Endothelial cell of umbilical vein (primary cell): ENCODE measurements at regions not wholly inside any gene's neighbourhood (a gene's known extent, or its start where the extent isn't known, plus 50 kb on each side); places are given as distances from the start of the nearest gene placed in this dataset.

Experiments used
- BruUV-seq: library from RNA; stranded (reverse); fragments of 400-500 nt; replicated peaks from 2 replicates; lab custom pipeline; 2021; lab: Mats Ljungman, UMichigan
- CTCF ChIA-PET: fragments of 300-600, 350-600 bp; sonication (Branson Sonifier 250); formaldehyde crosslinking; loops from one replicate; lab custom pipeline; 2021; ENCODE audit warnings: antibody characterized with exemption, inconsistent platforms; lab: Charles Lee
- POLR2A ChIA-PET: fragments of 300-600, 350-600 bp; sonication (Branson Sonifier 250); formaldehyde crosslinking; loops from one replicate; lab custom pipeline; 2021; ENCODE audit warnings: antibody characterized with exemption, inconsistent platforms; lab: Charles Lee
- DNase-seq: peaks from one replicate; pipeline ENCODE4 v3.0.0-alpha.2; 2011; ENCODE audit warnings: low read depth, low spot score
- FAIRE-seq: peaks from 2 replicates; lab custom pipeline; 2011; peaks lifted over from hg19 to GRCh38; lab: Jason Lieb, UNC
- H2AFZ ChIP-seq: 2 replicates; pipeline ENCODE4 v1.6.0; 2012; ENCODE audit warnings: low read depth, low read length, control low read depth, inconsistent platforms
- H3K27ac ChIP-seq: 2 replicates; pipeline ENCODE4 v1.5.1; 2011; ENCODE audit warnings: low read depth, mild to moderate bottlenecking, control low read depth, low read length, moderate library complexity; ENCODE audit not compliant: insufficient read depth
- H3K27me3 ChIP-seq, 2 experiments: 2 replicates each; pipeline versions ENCODE4 v1.6.0 to v1.6.1; 2011; ENCODE audit warnings: low read length in 2 of 2, mixed read lengths in 1 of 2; ENCODE audit not compliant: control insufficient read depth in 2 of 2, insufficient read depth in 2 of 2
- H3K36me3 ChIP-seq, 2 experiments: 2 replicates in 1 of 2; 3 replicates in 1 of 2; pipeline ENCODE4 v1.5.1; 2011; ENCODE audit warnings: low read length in 2 of 2, mild to moderate bottlenecking in 1 of 2, moderate library complexity in 1 of 2; ENCODE audit not compliant: control insufficient read depth in 2 of 2, insufficient read depth in 2 of 2; ENCODE audit errors: extremely low read depth in 1 of 2
- H3K4me1 ChIP-seq: 3 replicates; pipeline ENCODE4 v1.5.1; 2011; ENCODE audit warnings: mild to moderate bottlenecking, low read length; ENCODE audit not compliant: control insufficient read depth, insufficient read depth; ENCODE audit errors: extremely low read depth
- H3K4me2 ChIP-seq: 2 replicates; pipeline ENCODE4 v1.6.1; 2011; ENCODE audit warnings: low read length, control low read depth, mixed read lengths; ENCODE audit not compliant: insufficient read depth
- H3K4me3 ChIP-seq, 3 experiments: fragments of 200-600 bp in 1 of 3; sonication (generic), shearing (Covaris generic) in 1 of 3; replicated peaks in 1 of 3; 2 replicates each; pipeline ENCODE4 v1.5.1; 2011 to 2016; ENCODE audit warnings: control low read depth in 3 of 3, low read length in 3 of 3, mild to moderate bottlenecking in 2 of 3, inconsistent platforms in 1 of 3, low read depth in 1 of 3, moderate library complexity in 1 of 3; ENCODE audit not compliant: insufficient read depth in 1 of 3
- H3K79me2 ChIP-seq: 2 replicates; pipeline ENCODE4 v1.6.0; 2012; ENCODE audit warnings: low read length, inconsistent platforms; ENCODE audit not compliant: control insufficient read depth, insufficient read depth
- H3K9ac ChIP-seq: replicated peaks from 2 replicates; pipeline ENCODE3; 2011; ENCODE audit warnings: low read length, control low read depth; ENCODE audit not compliant: insufficient read depth; ENCODE audit errors: extremely low read depth
- H3K9me1 ChIP-seq: replicated peaks from 3 replicates; pipeline ENCODE4 v1.6.0; 2011; ENCODE audit warnings: mild to moderate bottlenecking, low read length; ENCODE audit not compliant: control insufficient read depth, insufficient read depth; ENCODE audit errors: extremely low read depth
- H3K9me3 ChIP-seq: replicated peaks from 2 replicates; pipeline ENCODE4 v1.5.1; 2012; ENCODE audit warnings: low read length, inconsistent platforms; ENCODE audit not compliant: control insufficient read depth, insufficient read depth
- H4K20me1 ChIP-seq: replicated peaks from 2 replicates; pipeline ENCODE3; 2011; ENCODE audit warnings: mild to moderate bottlenecking, low read length; ENCODE audit not compliant: control insufficient read depth, insufficient read depth; ENCODE audit errors: extremely low read depth
- EZH2 ChIP-seq: IDR thresholded peaks from 2 replicates; pipeline ENCODE4 v1.6.1; 2012; ENCODE audit warnings: borderline replicate concordance, low read depth, mild to moderate bottlenecking, moderate library complexity, low read length, inconsistent platforms; ENCODE audit not compliant: severe bottlenecking
- FOS ChIP-seq: IDR thresholded peaks from 2 replicates; pipeline ENCODE4 v1.6.1; 2011; ENCODE audit warnings: mild to moderate bottlenecking, low read length, moderate library complexity, borderline replicate concordance; ENCODE audit not compliant: insufficient read depth
- GATA2 ChIP-seq: IDR thresholded peaks from 2 replicates; pipeline ENCODE4 v1.7.0; 2011; ENCODE audit warnings: low read depth, mild to moderate bottlenecking, moderate library complexity, mixed read lengths, low read length; ENCODE audit not compliant: insufficient read length, insufficient read depth
- JUN ChIP-seq: IDR thresholded peaks from 2 replicates; pipeline ENCODE4 v1.6.1; 2011; ENCODE audit warnings: borderline replicate concordance, low read depth; ENCODE audit not compliant: insufficient read length, insufficient read depth
- MYC ChIP-seq: IDR thresholded peaks from one replicate; pipeline ENCODE4 v1.6.1; 2011; ENCODE audit warnings: mild to moderate bottlenecking, low read depth, low read length
- POLR2A ChIP-seq: IDR thresholded peaks from 2 replicates; pipeline ENCODE4 v1.6.1; 2012; ENCODE audit warnings: low read depth, mild to moderate bottlenecking, control low read depth, low read length
- POLR2AphosphoS5 ChIP-seq: IDR thresholded peaks from 2 replicates; pipeline ENCODE4 v1.6.1; 2012; ENCODE audit warnings: low read depth, mild to moderate bottlenecking, control low read depth, low read length, moderate library complexity; ENCODE audit not compliant: insufficient read depth
- dilution Hi-C: fragments of 300-500 bp; cut with MboI; formaldehyde crosslinking; loops from one replicate; pipeline ENCODE4 v1.15.0; 2019; ENCODE audit warnings: low sequenced_read_pairs; ENCODE audit not compliant: extremely low pct_ligation_motif_present
- intact Hi-C: fragments of 100-400 bp; cut with micrococcal nuclease; formaldehyde crosslinking; loops from one replicate; pipeline ENCODE4 v1.10.0; 2022
- TF ChIP-seq, protein P1 (sequence below): IDR thresholded peaks from 2 replicates; pipeline ENCODE4 v1.6.1; 2011; ENCODE audit not compliant: insufficient read depth, insufficient read length
- TF ChIP-seq, protein P2 (sequence below), 2 donors: IDR thresholded peaks; 1 replicate in 1 of 2; 2 replicates in 1 of 2; pipeline ENCODE4 v1.5.1; 2011; ENCODE audit warnings: low read length in 2 of 2, mild to moderate bottlenecking in 2 of 2, moderate library complexity in 2 of 2, control low read depth in 1 of 2, inconsistent platforms in 1 of 2, low read depth in 1 of 2; ENCODE audit not compliant: insufficient read depth in 1 of 2; ENCODE audit errors: extremely low read depth in 1 of 2

DNA sequence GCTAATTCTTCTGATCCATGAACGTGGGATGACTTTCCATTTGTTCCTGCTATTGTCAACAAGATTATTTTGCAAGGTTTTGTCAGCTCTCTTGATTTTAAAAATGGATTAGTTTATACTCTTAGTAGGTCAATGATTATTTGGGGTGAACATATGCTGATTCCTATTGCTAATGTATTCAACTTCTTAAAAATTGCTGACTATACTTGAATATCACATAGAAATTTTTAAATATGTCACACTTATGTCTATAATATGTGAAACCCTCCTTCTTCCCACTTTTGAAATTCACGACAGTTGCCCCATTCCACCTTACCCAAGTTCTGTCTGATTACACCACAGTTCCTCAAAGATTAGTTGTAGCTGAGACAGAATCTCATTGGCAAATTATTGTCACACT is 465.7 kb upstream of the TENM3 start:
- H3K27ac ChIP-seq = no peak overlapping the region
- no peak for FAIRE-seq
- no peaks in the 10 kb centered on the region for H3K27me3 ChIP-seq
- BruUV-seq = no TSS peak
- H3K4me3 ChIP-seq = no peak overlapping the region
- dilution Hi-C loops = no loop called here
- no peak overlapping the region for H2AFZ ChIP-seq
- TF ChIP-seq POLR2A (no peak), JUN (no peak), POLR2AphosphoS5 (no peak), GATA2 (no peak), MYC (no peak), FOS (no peak), EZH2 (no peak)
- no peak overlapping the region for H3K9ac ChIP-seq
- no peak for DNase-seq
- H3K36me3 ChIP-seq = no peaks in the 10 kb centered on the region
- intact Hi-C loops = no loop called here
- H3K4me2 ChIP-seq = no peak overlapping the region
- no peaks in the 10 kb centered on the region for H3K4me1 ChIP-seq
- no peaks in the 10 kb centered on the region for H3K79me2 ChIP-seq
- H3K9me3 ChIP-seq = no peaks in the 10 kb centered on the region
- H4K20me1 ChIP-seq = no peaks in the 10 kb centered on the region
- H3K9me1 ChIP-seq = no peaks in the 10 kb centered on the region
- ChIA-PET POLR2A (no interaction called here), CTCF (no interaction called here)

DNA sequence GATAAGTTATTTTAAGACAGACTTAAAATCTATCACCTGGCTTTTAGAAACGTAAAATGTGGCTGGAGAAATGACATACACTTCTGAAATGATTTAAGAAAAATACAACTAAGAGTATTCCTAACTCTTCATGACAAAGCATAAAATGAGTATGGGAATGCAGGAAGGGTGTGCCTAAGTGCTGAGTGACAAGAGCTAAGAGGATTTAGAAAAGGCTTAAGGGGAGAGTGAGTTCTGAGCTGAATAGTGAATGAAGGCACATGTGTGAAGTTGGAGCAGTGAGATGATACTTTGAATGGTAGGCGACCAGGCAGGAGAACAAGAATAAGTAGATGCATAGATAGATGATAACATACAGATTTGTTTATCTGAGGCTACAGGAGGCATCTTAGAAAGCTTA is 458.3 kb upstream of the TENM3 start:
- ChIA-PET POLR2A (no interaction called here), CTCF (no interaction called here)
- Histone ChIP-seq H3K79me2 (no peaks in the 10 kb centered on the region), H3K9me3 (peaks cover 2% of the 10 kb centered on the region), H4K20me1 (no peaks in the 10 kb centered on the region), H3K36me3 (no peaks in the 10 kb centered on the region), H3K27me3 (no peaks in the 10 kb centered on the region), H3K4me2 (no peak overlapping the region), H3K9ac (no peak overlapping the region), H3K9me1 (no peaks in the 10 kb centered on the region), H3K4me1 (no peaks in the 10 kb centered on the region), H3K4me3 (no peak overlapping the region), H3K27ac (no peak overlapping the region), H2AFZ (no peak overlapping the region)
- dilution Hi-C loops (no loop called here), intact Hi-C loops (no loop called here)
- FAIRE-seq = no peak
- TF ChIP-seq, protein P1, sequence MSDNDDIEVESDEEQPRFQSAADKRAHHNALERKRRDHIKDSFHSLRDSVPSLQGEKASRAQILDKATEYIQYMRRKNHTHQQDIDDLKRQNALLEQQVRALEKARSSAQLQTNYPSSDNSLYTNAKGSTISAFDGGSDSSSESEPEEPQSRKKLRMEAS = no peak
- TF ChIP-seq FOS (no peak), GATA2 (no peak), MYC (no peak), EZH2 (no peak), JUN (no peak), POLR2A (no peak), POLR2AphosphoS5 (no peak)
- TF ChIP-seq, protein P2, sequence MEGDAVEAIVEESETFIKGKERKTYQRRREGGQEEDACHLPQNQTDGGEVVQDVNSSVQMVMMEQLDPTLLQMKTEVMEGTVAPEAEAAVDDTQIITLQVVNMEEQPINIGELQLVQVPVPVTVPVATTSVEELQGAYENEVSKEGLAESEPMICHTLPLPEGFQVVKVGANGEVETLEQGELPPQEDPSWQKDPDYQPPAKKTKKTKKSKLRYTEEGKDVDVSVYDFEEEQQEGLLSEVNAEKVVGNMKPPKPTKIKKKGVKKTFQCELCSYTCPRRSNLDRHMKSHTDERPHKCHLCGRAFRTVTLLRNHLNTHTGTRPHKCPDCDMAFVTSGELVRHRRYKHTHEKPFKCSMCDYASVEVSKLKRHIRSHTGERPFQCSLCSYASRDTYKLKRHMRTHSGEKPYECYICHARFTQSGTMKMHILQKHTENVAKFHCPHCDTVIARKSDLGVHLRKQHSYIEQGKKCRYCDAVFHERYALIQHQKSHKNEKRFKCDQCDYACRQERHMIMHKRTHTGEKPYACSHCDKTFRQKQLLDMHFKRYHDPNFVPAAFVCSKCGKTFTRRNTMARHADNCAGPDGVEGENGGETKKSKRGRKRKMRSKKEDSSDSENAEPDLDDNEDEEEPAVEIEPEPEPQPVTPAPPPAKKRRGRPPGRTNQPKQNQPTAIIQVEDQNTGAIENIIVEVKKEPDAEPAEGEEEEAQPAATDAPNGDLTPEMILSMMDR (IDR thresholded peaks at IDR 0.05; ENCODE audit: extremely low read depth in 1 of 2, insufficient read depth in 1 of 2, low read depth in 1 of 2, low read length in 2 of 2) = no peak
- DNase-seq = no peak
- no TSS peak for BruUV-seq
